NCI-H1105 treated with DMSO at 0.1 percent for 48 hours (cell line): ENCODE measurements at regions not wholly inside any gene's neighbourhood (a gene's known extent, or its start where the extent isn't known, plus 50 kb on each side); places are given as distances from the start of the nearest gene placed in this dataset.

Experiments used
- DNase-seq: peaks from one replicate; lab custom pipeline; 2025; lab: John Stamatoyannopoulos, UW

DNA sequence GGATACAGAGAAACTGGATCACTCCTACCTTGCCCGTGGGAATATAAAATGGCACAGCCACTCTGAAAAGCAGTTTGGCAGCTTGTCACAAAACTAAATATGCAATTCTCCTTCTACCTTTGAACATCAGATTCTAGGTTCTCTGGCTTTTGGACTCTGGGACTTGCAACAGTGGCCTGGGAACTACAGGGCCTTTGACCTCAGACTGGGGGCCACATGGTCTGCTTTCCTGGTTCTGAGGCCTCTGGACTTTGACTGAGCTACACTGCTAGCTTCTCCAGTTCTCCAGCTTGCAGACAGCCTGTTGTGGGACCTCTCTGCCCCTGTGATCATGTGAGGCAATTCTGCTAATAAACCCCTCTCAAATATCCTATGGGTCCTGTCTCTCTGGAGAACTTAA lies 168.8 kb downstream of the CDH26 start:
- no peak for DNase-seq

DNA sequence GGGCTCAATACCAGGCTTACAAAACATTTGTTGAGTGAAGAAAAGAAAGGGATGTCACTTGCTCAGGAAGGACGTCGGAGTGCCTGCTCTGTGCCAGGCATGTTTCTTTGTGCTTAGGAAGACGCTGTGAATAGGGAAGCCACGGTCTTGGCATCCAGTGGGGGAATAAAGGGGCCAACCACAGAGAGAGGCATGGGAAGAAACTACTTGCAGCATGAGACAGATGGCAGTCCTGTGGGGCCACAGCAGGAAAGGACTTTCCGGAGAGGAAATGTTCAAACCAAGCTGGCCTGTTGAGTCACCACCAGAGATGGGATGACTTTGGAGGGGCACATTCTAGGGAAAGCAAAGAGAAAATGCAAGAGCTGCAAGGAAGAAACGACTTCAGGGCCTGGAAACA lies 173.2 kb downstream of the CDH26 start:
- DNase-seq = no peak

DNA sequence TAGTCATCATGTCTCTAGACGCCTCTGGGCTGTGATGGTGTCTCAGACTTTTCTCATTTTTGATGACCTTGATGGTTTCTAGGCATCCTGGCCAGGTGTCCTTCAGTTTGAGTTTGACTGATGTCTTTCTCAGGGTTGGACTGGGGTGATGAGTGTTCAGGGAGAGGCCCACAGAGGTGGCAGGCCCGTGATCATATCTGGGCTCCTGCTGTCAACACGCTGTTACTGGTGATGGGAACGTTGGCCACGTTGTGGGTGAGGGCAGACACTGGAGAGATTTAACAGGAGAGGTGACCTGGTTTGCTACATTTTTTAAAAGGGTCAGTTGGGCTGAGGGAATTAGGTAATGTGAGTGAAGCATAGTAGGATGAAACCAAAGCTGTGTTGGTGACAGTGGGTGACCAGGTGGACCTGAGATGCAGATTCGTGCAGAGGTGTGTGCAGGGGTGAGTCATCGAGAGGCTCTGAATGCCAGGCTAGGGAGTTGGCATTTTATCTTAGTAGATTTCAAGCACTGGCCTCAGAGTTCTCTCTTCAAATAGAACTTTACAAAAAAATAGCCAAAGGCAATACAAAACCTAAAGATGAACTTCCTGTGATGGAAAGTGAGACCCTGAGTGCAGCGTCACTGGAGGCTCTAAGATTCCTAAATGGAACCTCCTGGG lies 174.1 kb downstream of the CDH26 start:
- no peak for DNase-seq

DNA sequence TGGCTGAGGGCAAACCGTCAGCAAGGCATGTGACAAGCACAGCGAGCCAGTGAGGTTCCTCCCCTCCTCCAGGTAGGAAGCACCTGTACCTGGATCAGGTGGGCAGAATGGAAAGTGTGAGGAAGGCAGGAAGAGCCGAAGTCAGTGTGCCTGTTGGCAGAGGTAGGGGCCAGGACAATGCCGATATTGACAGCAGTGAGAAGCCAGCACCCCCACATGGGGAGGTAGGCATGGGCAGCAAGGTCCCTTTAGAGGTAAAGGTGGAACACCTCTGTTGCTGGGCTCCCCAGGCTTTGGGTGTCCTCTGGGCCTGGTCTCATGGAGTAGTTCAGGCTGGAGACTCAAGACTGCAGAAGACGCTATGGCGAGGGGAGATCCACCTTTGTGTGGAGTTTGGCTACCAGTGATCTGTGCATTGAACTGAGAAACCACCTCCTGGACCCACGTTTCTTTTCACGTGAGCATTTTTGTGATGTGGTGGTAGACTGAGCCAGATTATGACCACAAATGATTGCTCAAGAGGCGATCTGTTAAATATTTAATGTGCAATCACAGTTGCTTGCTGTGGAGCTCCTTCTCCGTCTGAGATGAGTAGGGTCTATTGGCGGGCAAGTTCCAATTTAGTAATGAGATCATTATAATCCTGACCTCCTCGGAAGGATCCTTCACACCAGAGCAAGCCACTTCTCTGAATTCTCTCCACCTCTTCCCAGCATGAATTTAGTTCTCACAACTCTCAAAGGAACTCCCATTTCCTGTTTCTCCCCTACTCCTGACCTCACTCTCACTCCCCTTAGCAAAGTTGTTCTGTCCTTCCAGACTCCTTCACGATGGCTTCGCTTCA lies 174.8 kb downstream of the CDH26 start:
- DNase-seq = no peak

DNA sequence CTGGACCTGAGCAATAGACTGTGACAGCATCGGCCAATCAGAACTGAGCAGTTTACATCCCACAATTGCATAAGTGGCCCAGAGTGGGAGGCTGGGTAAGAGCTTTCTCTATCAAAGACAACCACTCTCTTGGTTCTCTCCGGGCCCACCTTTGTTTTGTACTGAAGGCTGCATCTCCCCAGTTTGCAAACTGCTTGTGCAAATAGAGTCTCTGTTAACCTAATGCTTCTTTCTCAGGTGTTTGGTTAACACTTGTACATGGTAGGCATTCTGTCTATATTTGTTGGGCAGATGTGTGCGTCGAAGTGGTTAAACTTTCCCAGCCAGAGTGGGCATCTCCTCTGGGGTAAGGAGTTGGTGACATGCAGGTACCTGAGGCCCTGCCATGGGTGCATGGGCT lies 177.1 kb downstream of the CDH26 start:
- no peak for DNase-seq

DNA sequence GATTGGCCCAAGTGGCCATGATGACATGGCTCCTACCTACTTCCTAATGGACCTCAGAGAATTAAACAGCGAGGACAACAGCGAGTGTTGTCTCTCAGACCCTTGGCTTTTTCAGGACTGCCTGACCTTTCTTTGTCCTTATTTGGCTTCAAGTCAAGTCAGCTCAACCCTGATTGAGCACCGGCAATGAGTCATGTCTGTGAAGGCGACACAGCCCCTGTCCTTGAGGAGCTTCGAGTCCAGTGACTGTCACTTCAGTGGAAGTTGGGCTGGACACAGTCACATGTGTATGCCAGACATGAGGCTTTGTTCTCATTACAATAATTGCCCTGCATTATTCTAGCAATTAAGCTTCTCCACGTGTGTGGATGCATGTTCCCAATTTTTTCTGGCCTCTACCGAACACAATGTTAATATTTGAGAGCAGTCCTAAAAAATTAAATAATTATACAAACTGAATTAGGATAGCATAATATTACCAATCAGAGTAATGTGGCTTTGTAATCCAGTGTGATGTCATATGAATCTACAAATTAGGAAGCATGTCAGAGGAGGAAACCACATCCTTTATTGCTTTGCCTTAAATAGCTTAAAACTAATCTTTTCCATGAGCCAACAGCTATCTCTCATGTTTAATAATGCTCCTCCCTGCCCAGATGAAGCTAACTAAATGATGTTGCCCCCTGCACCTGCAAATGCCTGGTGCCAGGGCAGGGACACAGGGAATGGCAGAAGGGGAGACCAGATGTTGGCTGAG lies 178.6 kb downstream of the CDH26 start:
- DNase-seq = no peak

DNA sequence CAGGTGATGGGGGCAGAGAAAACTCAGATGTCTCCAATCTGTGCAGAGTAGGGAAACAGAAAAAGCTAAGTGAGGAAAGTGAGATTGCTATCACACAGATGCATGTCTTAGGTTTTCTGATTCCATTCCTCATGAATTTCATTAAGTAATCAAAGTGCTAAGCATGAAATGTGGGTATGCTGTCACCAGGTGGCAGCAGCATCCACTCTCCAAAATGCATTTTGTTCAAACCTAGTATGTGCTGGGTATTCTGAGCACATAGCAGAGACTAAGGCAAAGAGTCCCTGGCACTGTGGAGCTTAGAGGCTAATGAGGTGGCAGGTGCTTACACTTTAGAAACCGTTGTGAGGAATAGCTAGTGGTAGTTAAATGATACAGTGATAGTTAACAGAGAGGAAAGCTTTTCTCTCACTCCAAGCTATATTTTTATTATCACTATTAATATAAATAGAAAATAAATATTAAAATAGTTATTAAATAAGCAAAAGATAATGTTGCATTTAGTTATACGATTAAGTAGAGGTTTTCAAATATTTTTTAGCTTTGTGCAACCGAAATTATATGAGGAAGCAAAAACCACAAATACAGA lies 179.5 kb downstream of the CDH26 start:
- no peak for DNase-seq

DNA sequence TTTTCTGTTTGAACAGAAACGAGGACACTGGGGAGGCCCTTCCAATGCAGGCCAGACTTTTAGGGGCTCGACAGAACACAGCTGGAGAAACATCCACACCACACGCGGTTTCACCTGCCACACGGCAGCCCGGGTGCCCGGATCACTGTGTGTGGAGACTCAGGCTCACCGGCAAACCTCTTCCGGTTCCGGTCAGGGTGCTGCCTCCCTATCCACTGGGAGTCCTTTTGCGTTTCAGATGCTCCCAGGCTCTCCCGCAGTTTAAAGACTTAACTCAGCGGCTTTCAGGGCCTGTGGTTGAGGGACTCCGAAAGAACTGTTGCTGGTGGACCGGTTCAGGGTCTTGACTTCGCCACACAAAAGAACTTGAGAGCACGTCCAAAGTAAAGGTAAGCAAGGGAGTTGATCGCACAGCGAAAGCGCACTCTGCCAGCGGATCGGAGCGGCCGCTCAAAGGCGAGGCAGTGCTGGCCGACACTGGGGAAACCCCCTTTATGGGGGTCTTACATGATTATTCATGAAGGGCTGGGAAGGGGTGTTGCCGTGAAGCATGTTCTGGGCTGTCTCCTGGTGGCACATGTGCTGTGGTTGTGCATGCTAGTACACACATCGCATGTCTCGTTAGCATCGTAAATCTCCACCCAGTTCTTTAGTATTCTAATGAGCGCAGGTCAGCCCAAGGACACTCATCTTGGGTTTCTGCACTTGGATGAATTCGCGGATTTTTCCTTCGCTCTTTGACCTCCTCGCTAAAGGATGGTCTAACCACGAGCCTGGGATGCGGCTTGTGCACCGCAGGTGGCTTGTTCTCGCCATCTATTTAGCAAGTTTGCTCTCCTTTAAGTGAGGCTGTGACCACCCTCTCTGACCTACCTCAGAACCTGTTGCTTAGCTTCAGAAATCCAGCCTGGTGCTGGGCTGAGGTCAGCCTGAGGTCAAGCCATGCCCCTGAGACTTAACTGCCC lies 180.3 kb downstream of the CDH26 start:
- DNase-seq = no peak

DNA sequence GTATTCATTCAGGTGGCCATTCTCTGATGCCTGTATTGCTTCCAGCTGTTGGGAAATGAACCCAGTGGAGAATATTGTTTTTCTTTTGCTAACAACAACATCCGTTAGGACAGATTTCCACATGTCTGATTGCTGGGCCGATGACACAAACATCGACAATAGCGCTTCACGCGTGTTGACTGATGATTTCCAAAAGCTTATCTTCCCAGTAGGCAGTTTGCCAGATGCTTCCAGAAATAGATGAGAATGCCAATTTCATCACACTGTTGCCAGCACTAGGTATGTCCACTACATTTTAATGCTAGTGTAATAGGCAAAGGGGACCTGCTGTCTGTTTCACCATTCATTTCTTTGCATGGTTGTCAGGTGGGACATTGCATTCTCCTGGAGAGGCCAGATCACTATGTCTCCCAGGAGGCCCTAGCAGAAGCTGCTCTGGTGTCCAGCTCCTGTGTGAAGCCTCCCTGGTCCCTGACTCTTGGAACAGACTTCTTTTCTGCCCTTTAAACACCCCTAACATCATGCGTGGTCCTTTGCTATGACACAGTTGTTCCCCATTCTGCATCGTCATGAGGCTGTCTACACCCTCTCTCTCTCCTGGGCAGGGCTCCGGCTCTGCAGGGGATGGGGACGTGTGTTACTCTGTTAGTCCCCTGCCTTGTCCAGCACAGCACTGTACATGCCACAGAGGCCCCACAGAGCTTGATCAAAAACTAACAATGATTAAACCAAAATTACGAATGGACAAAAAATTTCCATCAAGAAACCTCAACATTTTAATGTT lies 181.6 kb downstream of the CDH26 start:
- DNase-seq = no peak

DNA sequence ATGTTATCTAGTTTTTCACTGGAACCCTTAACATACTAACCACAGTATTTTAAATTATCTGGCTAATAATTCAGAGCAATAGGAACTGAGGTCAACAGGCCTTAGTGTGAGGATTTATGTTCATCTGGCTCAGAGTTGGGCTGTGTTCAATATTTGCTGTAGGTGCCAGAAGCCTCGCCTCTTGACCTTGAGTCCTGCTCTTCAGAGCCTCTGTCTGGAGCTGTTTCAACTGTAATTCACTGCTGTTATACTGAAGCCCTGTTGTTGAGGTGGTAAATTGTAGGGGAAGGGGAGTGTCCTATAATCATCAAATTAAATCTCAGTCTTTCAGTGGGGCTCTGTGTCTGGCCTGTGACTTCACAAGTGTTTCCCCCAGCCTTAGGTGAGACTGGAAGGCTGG lies 184.4 kb downstream of the CDH26 start:
- DNase-seq = no peak

DNA sequence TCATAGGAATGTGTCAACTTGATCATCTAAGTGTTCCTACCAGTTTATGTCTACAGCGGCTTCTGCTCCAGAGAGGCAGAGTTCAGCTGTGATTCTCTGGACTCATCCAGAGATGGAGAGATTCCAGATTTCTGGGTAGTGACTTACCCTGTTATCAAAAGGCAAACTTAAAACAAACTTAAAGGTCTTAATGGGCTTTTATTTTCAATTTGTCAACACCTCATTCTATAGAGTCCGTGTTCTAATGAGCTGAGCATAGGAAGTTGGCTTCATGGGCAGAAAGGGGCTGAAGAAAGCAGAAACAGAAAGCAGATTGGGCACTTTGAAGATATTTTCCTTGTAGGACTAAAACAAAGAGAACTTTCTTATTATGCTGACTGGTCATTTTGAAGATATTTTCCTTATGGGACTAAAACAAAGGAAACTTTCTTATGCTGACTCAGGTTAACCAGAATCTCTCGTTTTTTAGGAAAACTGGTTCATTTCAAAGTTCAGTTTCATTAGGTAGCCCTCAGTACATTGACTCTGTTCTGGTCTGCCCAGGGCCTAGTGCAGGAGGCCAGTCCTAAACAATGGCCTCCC lies 185.1 kb downstream of the CDH26 start:
- DNase-seq = no peak

DNA sequence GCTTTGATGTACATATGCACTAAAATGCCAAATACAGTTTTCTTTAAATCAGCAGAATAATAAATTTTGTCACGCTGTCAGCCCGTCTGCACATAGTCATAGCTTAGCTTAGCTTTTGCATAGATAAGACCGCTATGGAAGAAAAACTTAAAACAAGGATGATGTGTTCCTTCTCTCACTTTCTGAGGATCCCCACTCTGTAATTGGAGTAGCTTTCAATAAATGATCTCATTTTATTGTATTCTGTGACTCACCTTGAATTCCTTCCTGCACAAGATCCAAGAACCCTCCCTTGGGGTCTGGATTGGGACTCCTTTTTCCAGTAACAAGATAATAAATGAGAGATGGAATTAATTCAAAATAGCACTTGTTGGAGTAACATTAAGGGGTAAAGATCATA lies 186.2 kb downstream of the CDH26 start:
- no peak for DNase-seq

DNA sequence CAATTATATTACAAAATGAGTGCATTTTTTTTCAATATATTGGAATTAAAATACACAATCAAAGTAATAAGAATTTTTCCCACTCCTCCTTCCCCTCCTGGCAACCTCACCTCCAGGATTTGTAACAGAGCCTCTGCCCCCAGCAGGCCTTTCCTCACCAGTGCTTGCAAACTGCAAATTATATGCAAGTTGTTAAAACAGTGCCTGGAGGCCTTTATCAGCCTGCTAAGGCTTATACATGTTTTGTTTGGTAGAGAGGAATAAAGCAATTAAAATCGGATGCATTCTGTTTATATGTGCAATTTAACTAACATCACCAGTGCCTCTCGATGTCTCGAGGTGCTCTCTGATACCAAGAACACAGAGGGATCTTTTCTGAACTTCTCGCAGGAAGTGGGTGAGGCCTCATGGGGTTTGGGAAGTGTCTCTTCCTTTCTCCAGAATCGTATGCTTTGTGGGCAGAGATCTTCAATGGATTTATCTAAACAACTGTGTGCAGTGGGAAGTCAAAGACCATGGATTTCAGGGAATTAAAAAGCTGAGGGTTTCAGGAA lies 186.8 kb downstream of the CDH26 start:
- no peak for DNase-seq

DNA sequence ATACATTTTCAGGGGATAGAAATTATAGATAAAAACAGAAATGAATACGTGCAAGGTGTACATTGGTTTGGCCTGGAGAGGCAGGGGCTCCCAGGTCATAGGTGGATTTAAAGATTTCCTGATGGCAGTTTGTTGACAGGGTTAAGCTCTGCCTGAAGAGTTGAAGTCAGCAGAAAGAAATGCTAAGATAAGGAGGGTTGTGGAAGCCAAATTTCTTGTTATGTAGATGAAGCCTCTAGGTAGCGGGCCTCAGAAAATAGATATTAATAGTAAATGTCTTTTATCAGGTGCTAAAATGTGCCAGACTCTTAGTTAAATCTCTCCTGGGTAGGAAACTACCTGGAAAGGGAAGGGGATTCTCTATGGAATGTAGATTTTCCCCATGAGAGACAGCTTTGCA lies 188.8 kb downstream of the CDH26 start:
- no peak for DNase-seq

DNA sequence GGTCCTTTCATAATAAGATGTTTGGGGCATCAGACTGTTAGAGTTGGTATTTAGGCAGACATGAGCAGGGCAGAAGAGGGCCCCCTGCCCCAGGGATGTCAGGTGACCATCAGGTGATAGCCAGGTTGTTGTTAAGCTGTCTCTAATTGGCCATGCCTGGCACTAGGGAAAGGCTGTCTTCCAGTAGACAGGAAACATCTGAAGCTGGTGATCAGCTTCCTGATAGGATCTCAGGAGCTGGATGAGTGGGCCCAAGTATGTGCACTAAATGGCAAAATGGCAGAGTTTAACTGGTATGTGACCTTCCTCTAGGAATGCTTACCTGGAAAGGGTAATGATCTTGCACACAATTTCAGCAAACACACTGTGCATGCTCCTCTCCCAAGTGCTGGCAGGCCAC lies 190.7 kb downstream of the CDH26 start:
- no peak for DNase-seq

DNA sequence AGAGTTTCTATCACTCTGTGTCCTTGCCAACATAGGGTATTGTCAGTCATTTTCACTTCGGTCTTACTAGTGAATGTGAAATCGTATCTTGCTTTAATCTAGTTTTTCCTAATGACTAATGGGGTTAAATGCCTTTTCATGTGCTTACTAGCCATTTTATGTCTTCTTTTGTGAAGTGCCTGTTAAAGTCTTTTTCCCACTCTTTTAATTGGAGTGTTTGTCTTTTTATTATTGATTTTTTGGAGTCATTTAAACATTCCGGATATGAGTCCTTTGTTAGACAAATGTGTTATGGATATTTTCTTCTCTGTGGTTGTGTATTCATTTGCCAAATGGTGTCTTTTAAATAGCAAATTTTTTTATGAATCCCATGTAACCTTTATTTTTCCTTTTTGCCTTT lies 194.6 kb downstream of the CDH26 start:
- DNase-seq = peak; percentile 97

DNA sequence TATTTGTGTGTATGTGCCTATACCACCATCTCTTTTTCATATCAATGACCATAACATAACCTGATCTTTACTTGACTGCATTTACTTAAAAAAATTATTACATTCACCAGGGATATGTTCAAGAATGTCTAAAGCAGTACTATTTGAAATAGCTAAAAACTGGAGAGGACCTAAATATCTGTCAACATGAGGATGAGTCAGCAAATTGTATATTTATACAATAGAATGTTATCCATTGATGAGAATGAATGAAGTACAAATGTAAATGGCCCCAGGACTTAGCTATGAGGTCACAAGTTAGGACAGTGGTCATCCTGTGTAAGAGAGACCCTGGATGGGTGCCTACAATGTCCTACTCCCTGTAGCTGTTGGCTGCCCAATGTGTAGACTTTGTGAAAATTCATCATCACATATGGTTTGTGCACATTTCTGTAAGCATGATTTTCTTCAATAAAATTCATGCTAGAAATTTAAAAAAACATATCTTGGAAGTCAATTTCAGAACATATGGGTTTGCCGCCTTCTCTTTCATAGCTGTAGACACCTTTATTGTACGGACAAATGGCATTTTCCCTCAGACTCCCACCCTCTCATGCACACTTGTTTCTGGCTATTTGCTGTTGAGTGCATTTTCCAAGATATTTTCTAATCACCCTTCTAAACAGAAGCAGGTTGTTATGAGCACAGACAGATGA lies 202.4 kb downstream of the CDH26 start:
- DNase-seq = no peak

DNA sequence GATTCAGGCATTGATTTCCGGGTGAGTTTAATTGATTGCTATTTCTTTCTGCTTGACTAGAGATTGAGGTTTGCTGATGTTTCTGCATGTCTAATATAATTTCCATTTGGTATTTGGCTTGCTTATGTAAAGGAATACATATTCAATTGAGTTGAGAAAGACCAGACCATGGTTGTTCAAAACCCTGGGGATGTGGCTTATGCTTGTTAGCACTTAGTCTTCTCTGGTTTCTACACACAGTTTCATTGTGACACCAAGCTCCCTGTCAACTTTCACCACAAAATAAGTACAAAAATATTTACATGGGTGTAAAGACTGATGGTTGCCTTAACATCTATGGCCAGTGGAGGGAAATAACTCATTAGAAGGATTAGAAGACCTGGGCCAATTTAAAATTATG lies 209.6 kb downstream of the CDH26 start:
- DNase-seq = no peak

DNA sequence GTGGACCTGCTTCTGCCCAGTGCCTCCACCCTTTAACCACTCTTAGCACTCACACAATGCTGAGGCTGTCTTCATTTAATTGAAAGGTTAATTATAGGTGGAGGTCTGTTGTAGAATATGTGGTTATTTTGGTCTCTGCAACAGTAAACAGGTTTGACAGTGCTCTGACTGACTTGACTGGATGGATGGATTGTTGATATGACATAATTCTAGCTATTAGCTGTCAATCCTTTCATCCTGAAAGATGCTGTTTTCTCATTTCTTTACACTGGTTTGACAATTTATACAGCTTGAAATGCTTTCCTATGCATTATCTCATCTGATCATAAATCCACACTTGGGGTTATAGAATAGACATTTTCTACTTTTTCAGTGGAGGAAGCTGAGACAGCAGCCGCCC lies 210.7 kb downstream of the CDH26 start:
- no peak for DNase-seq
